Ishikawa (cell line): ENCODE measurements at regions not wholly inside any gene's neighbourhood (a gene's known extent, or its start where the extent isn't known, plus 50 kb on each side); places are given as distances from the start of the nearest gene placed in this dataset.

Experiments
- CEBPB ChIP-seq: IDR thresholded peaks from 2 replicates; pipeline ENCODE4 v1.6.1; 2012
- CREB1 ChIP-seq: IDR thresholded peaks from 2 replicates; pipeline ENCODE4 v1.6.1; 2012; ENCODE audit warnings: low read depth
- EGR1 ChIP-seq: IDR thresholded peaks from 2 replicates; pipeline ENCODE4 v1.6.1; 2012
- EP300 ChIP-seq: IDR thresholded peaks from 2 replicates; pipeline ENCODE4 v1.6.1; 2012; ENCODE audit warnings: borderline replicate concordance
- FOXM1 ChIP-seq: IDR thresholded peaks from 2 replicates; pipeline ENCODE4 v1.6.1; 2012; ENCODE audit warnings: low read depth, borderline replicate concordance
- NFIC ChIP-seq: IDR thresholded peaks from 2 replicates; pipeline ENCODE4 v1.6.1; 2012
- RAD21 ChIP-seq: IDR thresholded peaks from 2 replicates; pipeline ENCODE4 v1.6.1; 2012; ENCODE audit warnings: low read depth
- TAF1 ChIP-seq: IDR thresholded peaks from 2 replicates; pipeline ENCODE4 v1.6.1; 2012; ENCODE audit warnings: low read depth, mild to moderate bottlenecking
- TCF12 ChIP-seq: IDR thresholded peaks from 2 replicates; pipeline ENCODE4 v1.6.1; 2012; ENCODE audit warnings: low read depth
- TEAD4 ChIP-seq: IDR thresholded peaks from 2 replicates; pipeline ENCODE4 v1.6.1; 2012
- YY1 ChIP-seq: IDR thresholded peaks from 2 replicates; pipeline ENCODE4 v1.6.1; 2012; ENCODE audit warnings: low read depth
- ZBTB7A ChIP-seq: IDR thresholded peaks from 2 replicates; pipeline ENCODE4 v1.6.1; 2012; ENCODE audit warnings: low read depth
- TF ChIP-seq, protein P1 (sequence below): IDR thresholded peaks from 2 replicates; pipeline ENCODE4 v1.6.1; 2012
- TF ChIP-seq, protein P2 (sequence below): IDR thresholded peaks from 2 replicates; pipeline ENCODE4 v1.6.1; 2012; ENCODE audit warnings: low read depth, mild to moderate bottlenecking
- TF ChIP-seq, protein P3 (sequence below): IDR thresholded peaks from 2 replicates; pipeline ENCODE4 v1.6.1; 2012

GRCh38 chr11:37104380-37104779, 506.3 kb upstream of the RAG2 start:
- no peak for TF ChIP-seq EP300

DNA sequence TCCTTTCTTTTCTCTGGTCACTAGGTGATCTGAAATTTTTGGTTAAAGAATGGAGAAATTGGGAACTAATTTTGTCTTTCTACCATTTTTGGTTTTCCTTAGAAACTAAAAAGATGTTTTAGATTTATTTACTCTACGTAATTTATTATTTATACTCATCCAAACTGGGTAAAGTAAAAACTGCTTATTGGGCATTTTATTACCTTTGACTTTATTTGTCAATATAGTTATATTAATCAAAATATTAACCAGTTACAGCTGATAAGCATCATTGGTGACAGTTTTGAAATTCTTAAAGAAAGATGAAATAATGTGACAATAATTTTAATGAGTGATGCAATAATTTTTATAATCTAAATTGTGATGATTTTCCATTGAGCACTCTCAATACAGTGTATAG, 502.0 kb upstream of the RAG2 start:
- no peak for TF ChIP-seq NFIC
- TF ChIP-seq RAD21, result no peak
- no peak for TF ChIP-seq EP300
- no peak for TF ChIP-seq TEAD4
- TF ChIP-seq, protein P1, sequence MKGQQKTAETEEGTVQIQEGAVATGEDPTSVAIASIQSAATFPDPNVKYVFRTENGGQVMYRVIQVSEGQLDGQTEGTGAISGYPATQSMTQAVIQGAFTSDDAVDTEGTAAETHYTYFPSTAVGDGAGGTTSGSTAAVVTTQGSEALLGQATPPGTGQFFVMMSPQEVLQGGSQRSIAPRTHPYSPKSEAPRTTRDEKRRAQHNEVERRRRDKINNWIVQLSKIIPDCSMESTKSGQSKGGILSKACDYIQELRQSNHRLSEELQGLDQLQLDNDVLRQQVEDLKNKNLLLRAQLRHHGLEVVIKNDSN, result no peak

GRCh38 chr11:37092487-37092886, 494.5 kb upstream of the RAG2 start:
- TF ChIP-seq TAF1 (no peak), NFIC (no peak), CREB1 (no peak), EGR1 (no peak), CEBPB (no peak), TCF12 (no peak), RAD21 (no peak), EP300 (no peak), TEAD4 (no peak), ZBTB7A (no peak), YY1 (no peak), FOXM1 (no peak)
- TF ChIP-seq, protein P2, sequence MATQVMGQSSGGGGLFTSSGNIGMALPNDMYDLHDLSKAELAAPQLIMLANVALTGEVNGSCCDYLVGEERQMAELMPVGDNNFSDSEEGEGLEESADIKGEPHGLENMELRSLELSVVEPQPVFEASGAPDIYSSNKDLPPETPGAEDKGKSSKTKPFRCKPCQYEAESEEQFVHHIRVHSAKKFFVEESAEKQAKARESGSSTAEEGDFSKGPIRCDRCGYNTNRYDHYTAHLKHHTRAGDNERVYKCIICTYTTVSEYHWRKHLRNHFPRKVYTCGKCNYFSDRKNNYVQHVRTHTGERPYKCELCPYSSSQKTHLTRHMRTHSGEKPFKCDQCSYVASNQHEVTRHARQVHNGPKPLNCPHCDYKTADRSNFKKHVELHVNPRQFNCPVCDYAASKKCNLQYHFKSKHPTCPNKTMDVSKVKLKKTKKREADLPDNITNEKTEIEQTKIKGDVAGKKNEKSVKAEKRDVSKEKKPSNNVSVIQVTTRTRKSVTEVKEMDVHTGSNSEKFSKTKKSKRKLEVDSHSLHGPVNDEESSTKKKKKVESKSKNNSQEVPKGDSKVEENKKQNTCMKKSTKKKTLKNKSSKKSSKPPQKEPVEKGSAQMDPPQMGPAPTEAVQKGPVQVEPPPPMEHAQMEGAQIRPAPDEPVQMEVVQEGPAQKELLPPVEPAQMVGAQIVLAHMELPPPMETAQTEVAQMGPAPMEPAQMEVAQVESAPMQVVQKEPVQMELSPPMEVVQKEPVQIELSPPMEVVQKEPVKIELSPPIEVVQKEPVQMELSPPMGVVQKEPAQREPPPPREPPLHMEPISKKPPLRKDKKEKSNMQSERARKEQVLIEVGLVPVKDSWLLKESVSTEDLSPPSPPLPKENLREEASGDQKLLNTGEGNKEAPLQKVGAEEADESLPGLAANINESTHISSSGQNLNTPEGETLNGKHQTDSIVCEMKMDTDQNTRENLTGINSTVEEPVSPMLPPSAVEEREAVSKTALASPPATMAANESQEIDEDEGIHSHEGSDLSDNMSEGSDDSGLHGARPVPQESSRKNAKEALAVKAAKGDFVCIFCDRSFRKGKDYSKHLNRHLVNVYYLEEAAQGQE, result no peak
- TF ChIP-seq, protein P3, sequence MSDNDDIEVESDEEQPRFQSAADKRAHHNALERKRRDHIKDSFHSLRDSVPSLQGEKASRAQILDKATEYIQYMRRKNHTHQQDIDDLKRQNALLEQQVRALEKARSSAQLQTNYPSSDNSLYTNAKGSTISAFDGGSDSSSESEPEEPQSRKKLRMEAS, result no peak
- TF ChIP-seq, protein P1, result no peak

GRCh38 chr11:37089439-37089838, 491.4 kb upstream of the RAG2 start:
- TF ChIP-seq FOXM1, result no peak
- no peak for TF ChIP-seq EGR1
- no peak for TF ChIP-seq YY1
- no peak for TF ChIP-seq RAD21
- TF ChIP-seq TCF12, result no peak
- TF ChIP-seq TEAD4, result no peak
- no peak for TF ChIP-seq EP300

DNA sequence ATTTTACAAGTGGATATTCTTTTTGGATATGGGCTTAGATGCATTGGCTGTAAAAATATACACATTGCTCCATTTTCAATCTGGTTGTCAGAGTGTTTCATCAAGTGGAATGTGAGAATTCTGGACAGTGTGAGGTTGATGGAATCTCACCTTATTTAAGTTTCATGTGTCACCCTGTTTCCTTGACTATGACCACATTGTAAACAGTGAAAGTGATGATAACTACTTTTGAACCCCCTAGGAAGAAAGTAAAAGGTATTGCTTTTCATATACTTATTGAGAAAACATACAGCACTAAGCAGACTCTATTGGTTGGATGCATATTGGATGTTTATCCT, 490.5 kb upstream of the RAG2 start:
- TF ChIP-seq CEBPB (no peak), TEAD4 (no peak), TAF1 (no peak), NFIC (no peak), CREB1 (no peak), RAD21 (no peak)
- TF ChIP-seq, protein P2, result no peak

GRCh38 chr11:37087650-37088572, 489.9 kb upstream of the RAG2 start:
- TF ChIP-seq NFIC (no peak), CREB1 (no peak), ZBTB7A (no peak), EP300 (no peak), TCF12 (no peak), TEAD4 (no peak), FOXM1 (no peak), EGR1 (no peak), YY1 (no peak), CEBPB (no peak), RAD21 (no peak), TAF1 (no peak)
- TF ChIP-seq, protein P2, result no peak
- TF ChIP-seq, protein P1, result no peak
- TF ChIP-seq, protein P3, result no peak
